HG02885 (cell line): ENCODE measurements at regions not wholly inside any gene's neighbourhood (a gene's known extent, or its start where the extent isn't known, plus 50 kb on each side); places are given as distances from the start of the nearest gene placed in this dataset.
A peak's percentile ranks its signal among the peaks of the same experiment; 100 is the strongest.

Experiments
- ATAC-seq: cut with Tn5 transposase; IDR thresholded peaks from one replicate; pipeline ENCODE4 v1.9.1; 2021; ENCODE audit warnings: mild to moderate bottlenecking; ENCODE audit not compliant: unreplicated experiment, poor library complexity

DNA sequence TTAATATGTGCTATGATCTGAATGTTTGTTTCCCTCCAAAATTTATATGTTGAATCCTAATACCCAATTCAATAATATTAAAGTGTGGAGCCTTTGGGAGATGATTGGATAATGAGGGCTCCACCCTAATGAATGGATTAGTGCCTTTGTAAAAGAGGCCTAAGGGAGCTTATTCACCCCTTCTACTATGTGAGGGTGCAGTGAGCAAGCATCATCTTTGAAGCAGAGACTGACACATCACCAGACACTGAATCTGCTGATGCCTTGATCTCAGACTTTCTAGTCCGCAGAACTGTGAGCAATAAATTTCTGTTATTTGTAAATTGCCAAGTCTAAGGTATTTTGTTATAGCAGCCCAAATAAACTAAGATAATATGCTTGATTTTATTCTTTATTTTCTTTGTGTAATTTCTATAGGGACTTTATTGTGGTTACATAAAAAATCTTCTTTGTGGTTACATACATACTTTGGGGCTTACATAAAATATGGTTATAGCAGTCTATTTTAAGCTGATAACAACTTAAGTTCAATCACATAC lies 131.1 kb upstream of the SLC38A2 start:
- no peak for ATAC-seq

DNA sequence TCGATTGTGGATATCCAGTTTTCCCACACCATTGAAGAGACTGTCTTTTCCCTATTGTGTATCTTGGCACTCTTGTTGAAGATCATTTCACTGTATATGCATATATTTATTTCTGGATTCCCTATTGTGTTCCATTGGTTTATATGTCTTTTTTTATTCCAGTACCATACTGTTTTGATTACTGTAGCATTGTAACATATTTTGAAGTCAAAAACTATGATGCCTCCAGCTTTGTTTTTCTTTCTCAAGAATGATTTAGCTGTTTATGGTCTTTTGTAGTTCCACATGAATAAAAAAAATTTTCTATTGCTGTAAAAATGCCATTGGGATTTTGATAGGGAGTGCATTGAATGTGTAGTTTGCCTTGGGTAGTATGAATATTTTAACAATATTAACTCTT lies 128.1 kb upstream of the SLC38A2 start:
- no peak for ATAC-seq

DNA sequence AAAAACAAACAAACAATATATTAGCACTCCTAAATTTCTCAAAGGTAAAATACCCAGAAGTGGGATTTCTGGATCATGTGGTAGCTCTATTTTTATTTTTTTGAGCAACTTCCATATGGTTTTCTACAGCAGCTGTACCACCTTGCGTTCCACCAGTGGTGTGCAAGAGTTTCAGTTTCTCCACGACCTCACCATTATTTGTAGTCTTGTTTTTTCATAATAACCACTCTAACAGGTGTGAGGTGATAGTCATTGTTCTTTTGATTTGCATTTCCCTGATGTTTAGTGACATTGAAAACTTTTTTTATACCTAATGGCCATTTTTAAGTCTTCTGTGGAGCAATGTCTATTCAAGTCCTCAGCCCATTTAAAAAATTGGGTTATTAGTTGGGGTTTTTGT lies 127.3 kb upstream of the SLC38A2 start:
- peak; percentile 74 for ATAC-seq

- no peak for ATAC-seq
Observed at GRCh38 chr12:46499226-46499625, 126.7 kb upstream of the SLC38A2 start.

DNA sequence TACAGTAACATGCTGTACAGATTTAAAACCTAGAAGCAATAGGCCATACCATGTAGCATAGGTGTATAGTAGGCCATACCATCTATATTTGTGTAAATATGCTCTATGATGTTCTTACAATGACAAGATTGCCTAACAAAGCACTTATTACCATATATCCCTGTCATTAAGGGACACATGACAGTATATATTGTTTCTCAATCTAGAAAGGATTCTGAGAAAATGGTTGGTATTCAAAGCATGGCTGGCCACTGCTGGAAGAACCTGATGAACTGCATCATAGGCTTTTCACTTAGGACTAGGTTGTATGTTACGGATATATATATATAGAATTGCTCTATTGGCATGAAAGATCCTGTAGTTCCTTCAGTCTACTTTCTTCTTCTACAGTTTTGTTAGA lies 125.2 kb upstream of the SLC38A2 start:
- no peak for ATAC-seq

GRCh38 chr12:46494424-46494823 lies 121.9 kb upstream of the SLC38A2 start:
- no peak for ATAC-seq

- no peak for ATAC-seq
Observed at GRCh38 chr12:46493834-46494181, 121.2 kb upstream of the SLC38A2 start.

DNA sequence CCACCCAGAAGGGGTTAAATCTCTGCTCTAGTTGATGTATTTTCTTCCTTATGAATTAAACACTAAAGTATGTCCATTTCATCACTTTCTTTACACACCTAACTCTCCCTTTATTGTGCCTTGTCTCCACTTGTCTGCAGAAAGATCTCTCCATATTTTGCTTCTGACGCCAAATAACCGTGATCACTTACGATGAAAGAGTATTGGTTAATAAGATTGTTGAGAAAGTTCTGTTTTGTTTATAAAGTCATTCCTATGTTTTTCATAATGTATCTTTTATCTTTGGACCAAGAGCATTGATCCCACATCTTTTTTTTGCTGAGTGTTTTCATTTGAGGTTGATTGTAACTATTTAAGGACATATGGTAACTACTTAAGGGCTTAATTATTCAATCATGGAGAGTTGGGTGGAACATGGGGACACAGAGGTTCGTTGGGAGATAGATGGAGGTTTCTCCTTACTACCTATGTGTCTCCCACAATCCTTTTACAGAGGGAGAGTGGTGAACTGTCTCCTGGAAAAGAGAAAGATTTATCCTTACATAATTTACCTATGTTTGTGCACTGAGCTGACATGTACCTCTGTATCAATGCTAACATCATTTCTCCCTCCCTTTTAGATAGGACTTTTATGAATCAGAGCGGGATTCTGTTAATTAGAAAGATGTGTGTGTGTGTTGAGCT lies 120.7 kb upstream of the SLC38A2 start:
- ATAC-seq = no peak

- no peak for ATAC-seq
Observed at GRCh38 chr12:46492471-46493085, 120.0 kb upstream of the SLC38A2 start.

- ATAC-seq = no peak
Observed at GRCh38 chr12:46491548-46491947, 119.0 kb upstream of the SLC38A2 start.

- ATAC-seq = no peak
Observed at GRCh38 chr12:46490635-46491034, 118.1 kb upstream of the SLC38A2 start.

DNA sequence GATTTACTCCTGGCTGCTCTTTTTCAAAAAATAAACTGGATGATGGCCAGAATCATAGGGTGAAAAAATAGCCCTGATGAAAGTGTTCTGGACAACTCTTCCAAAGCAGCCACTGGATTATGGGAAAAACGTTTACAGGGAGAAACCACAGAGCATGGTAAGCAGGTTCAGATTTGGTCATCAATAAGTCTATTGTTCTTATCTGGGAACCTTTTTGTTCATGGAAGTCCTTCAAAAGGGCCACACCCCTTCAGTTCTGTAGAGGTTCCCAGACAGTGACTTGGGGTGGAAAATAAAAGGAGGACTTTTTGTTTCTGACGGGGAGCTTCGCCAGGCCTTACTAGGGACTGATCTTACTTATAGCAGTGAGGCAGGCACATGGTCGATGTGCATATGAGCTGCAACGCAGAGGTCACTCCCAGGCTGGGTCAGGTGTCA lies 117.4 kb upstream of the SLC38A2 start:
- ATAC-seq = no peak

DNA sequence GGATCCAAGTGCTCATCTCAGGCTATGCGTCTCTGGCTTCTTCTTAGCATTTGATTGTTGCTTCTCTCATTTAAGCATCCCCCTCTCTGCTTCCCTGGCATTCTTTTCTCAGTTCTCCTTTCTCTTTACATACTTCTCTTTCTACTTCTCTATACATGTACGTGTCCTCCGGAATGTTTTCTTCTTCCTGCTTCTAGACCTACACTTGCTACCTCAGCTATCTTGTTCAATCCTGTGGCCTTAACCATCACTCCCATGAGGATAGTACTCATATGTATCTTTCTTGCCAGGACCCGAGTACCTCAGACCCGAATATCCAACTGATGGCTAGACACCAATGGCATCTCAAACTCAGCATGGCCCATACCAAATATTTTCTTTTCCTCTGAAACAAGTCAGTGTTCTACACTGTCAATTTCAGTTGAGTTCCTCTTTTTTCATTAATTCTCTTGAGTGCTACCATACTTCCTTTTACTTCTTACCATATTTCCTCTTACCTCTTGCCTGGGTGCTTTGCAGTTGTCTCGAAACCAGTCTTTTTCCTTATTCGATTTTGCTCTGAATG lies 115.1 kb upstream of the SLC38A2 start:
- ATAC-seq = no peak

DNA sequence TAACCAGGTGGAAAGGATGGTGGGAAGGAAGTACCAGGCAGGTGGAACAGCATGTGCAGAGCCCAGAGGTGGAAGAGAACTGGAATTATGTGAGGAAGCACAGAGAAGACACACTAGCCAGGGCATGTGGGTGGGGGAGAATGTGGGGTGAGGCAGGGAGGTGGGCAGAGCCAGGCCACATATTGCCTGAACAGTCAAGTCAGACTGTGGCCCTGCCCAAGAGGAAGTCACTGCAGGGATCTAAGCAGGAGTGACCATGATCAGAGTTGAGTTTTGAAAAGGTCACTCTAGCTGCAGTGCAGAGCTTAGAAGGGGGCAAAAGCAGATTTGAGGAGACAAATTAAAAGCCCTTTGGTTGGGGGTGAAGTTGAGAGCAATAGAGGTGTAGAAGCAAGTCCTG lies 114.0 kb upstream of the SLC38A2 start:
- ATAC-seq = no peak

GRCh38 chr12:46485853-46486252 lies 113.3 kb upstream of the SLC38A2 start:
- no peak for ATAC-seq

- ATAC-seq = no peak
Observed at GRCh38 chr12:46484396-46485061, 112.0 kb upstream of the SLC38A2 start.

GRCh38 chr12:46483572-46484395 lies 111.2 kb upstream of the SLC38A2 start:
- no peak for ATAC-seq

- ATAC-seq = no peak
Observed at GRCh38 chr12:46480724-46481123, 108.2 kb upstream of the SLC38A2 start.

GRCh38 chr12:46480316-46480715 lies 107.7 kb upstream of the SLC38A2 start:
- no peak for ATAC-seq

- ATAC-seq = no peak
Observed at GRCh38 chr12:46478123-46478522, 105.5 kb upstream of the SLC38A2 start.
